Stimulated activated CD4-positive, alpha-beta T cell treated with anti-CD3 and anti-CD28 coated beads, Interleukin-12 subunit alpha, Interleukin-12 subunit beta, amount 100 ng/mL, for 48 hours (primary cell): ENCODE measurements at regions not wholly inside any gene's neighbourhood (a gene's known extent, or its start where the extent isn't known, plus 50 kb on each side); places are given as distances from the start of the nearest gene placed in this dataset.

ENCODE experiments used
- DNase-seq, 3 donors: peaks; one replicate each; pipeline ENCODE4 v3.0.0-alpha.2; 2020; ENCODE audit warnings: low read depth in 2 of 3, low spot score in 1 of 3

DNA sequence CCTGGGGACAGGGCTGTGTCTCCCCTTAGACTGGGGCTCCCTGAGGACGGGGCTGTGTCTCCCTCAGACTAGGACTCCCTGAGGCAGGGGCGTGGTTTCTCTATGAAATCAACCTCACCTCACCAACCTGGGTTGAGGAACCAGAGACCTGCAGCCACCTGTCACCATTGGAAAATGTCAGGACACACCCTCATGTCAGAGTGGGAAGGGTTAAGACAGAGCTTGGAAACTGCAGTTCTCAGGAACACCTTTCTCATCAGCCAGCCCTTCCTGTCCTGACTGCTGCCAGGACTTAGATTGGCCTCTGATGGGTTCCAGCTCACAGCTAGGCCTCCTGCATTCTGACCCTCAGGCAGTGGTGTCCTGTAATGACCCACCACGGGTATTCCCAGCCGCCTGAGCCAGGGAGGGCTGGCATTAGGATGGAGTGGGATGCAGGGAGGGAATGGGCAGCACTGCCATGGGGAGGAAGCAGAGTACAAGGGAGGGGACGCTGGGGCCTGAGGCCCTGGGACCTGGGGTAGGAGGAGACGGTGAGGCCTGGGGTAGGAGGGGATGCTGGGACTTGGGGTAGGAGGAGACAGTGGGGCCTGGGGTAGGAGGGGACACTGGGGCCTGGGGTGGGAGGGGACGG is 76.3 kb downstream of the MRPL14 start:
- no peak for DNase-seq

DNA sequence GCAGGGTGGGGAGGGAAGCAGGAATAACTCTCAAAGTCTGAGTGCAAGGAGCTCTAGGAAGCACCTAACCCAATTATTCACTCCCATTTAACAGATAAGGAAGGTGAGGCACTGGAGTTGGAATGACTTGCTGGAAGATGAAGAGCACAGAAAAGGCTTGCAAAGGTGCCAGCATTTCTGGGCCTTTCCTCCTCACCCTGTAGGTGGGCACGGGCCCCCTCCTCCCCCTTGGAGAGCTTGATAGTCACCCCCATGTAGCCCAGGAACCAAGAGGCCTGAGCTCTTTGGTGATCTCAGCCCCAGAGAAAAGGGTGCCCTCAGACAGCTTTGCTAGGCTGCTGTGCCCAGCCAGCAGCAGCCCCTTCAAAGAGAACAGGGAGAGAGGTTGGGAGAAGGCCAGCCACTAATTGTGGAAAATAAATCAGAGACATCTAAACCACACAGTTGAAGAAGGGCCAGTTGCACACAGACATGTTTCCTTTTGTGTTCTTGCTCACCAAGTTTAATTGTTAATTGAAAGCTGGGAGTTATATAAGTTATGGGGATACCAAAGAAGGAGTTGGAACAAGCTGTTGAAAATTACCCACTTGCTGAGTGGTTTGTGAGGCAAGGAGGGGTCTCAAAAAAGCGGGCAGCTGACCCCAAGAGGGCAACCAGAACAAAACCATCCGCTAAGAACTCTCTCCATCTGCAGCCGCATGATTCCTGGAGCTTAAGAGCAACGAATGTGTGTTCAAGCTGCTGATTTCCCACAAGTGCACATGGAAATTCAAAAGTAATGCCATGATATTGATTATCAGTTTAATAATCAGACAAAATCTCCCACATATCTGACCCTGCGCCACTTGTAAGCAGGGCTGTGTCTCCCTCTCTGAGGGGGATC is 77.0 kb downstream of the MRPL14 start:
- no peak for DNase-seq

DNA sequence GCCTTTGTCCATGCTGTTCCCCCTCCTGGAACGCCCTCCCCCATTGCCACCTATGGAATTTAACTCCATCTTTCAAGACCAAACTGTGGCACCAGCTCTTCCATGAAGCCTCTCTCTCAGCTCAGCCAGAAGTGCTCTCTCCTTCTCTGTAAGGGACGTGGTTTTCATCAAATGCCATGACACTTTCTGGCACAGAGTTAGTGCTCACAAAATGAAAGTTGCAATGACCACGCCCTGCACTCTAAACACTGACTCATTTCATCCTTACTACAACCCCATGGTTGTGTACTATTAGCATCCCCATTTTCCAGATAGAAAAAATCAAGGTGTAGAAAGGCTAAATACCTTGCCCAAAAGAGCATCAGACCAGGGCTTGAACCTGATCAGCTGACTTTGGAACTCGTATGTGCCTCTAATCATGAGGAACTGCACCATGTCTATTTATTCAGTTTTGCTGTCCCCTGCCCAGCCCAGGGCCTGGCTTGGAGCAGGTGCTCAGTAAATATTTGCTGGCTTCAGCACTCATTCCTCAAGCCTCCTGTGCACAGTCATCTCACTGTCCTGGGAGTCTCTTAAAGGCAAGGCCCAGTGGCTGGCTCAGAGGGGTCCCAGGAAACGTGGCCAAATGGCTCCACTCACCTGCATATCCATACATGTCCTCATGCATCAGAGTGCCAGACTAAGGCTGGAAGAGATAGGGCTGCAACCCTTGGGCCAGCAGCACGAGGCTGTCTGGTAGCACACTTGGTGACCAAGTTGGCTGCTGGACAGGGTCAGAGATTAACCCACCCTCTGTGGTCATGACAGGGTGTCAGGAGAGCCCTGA is 77.9 kb downstream of the MRPL14 start:
- DNase-seq: no peak

DNA sequence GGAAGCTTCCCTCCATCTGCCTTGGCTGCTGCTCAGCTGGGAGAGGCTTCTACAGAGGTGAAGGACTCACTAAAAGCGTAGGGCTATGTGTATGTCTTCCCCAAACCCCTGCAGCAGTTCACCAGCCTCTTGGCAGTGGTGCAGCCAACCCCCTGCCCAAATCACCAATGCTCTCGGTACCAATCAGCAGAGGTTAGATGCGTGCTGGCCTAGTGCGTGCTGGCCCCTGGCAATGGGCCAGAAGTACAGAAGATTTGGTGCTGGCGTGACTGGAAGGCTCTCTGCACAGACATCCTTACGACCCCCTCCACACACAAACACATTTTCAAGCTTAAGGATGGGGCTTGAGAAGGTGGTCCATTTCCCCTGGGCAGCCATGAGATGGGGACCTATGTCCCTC is 79.0 kb downstream of the MRPL14 start:
- DNase-seq: no peak

DNA sequence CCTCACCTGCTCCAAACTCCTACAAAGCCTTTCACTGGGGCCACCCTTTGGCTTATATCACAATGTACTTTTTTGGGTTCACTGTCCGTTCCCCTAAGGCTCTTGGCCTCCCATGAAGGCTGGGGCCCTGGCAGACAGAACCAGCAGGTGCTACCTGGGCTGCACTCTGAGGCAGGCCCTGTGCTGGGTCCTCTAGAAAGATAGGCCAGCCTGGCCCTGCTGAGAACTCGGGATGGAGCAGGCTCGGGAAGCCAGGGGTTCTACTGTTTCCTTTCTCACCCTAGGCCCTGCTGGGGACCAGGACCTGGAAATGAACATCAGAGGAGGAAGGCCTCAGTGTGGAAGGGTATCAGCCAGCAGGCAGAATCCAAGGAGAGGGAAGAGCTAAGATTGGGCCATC is 79.5 kb downstream of the MRPL14 start:
- no peak for DNase-seq

DNA sequence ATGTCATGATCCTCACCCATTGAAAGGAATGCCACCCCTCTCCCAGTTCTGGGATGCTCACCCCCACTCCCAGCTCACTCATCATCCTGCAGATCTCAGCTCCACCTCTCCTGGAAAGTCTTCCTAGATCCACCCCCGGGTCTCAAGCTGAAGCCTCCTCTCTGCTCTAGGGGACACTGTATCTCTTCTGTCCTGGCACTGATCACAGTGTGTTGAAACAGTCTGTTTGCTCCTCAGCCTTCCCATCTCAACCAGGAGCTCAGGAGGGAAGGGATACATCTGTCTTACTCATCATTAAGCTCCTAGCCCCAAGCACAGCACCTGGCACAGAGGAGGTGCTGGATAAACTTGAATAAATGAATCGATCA is 80.1 kb downstream of the MRPL14 start:
- no peak for DNase-seq

DNA sequence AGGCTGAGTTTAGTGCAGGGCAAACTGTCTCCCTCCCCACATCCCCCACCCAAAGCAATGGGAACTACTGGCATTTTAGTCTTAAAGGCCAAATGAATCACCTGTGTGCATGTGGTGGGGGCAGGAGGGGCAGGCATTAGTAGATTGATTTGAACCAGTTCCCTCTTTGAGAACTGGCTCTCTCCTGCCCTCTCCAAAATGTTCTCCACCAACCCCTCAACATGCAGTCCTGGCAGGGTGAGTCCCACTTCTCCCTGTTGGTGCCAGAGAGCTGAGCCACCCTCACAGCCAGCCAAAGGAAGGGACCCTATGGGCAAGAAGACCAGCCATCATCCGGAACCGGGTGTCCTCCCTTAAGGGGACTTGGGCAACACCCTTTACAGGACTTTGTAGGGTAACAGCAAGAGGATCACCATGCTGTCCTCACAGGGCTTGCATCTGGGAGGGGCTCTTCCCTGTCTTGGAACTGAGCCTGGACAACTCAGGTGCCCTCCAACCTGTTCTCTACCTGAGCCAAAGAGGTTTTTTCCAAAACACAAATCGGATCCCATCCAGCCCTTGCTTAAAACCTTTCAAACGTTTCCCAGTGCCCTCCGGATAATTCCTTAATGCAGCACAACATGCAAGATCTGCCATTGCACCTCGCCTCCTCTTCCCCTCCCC is 80.6 kb downstream of the MRPL14 start:
- no peak for DNase-seq

DNA sequence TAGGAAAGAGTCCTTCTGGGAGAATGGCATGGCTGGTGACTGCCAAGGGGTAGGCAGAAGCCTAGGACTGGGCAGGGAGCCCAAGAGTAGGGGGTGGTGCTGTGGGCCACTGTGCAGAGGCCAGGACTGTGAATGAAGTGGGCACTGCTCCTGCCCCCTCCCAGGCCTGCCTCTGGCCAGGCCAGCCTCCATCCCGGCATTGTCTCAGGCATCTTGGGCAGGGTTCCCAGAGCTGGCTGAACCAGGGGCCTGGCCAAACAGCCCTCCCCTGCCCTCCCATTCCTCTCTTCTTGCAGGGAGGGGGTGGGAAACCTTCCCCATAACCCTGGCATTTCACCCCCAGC is 81.6 kb downstream of the MRPL14 start:
- DNase-seq: no peak

DNA sequence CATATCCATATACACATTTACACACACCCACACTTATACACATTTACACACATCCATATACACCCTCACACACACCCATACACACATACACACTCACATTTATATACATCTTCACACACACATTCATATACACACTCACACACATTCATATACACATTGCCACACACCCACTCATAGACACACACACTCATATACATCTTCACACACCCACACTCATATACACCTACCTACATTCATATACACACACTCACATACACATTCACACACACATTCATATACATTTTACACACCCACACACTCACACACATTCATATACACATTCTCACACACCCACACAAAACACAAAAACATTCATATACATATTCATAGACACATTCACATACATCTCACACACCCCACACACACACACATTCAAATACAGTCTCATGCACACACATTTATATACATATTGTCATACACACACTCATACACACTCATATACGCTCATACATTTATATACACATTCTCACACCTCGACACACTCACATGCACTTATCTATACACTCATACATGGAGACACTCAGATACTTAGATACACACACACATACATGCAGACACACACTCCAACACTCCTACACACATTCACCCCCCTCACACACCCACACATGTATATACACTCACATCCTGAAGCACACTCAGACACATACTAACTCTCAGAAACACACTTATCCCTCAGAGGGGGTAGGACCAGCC is 82.1 kb downstream of the MRPL14 start:
- DNase-seq: no peak

DNA sequence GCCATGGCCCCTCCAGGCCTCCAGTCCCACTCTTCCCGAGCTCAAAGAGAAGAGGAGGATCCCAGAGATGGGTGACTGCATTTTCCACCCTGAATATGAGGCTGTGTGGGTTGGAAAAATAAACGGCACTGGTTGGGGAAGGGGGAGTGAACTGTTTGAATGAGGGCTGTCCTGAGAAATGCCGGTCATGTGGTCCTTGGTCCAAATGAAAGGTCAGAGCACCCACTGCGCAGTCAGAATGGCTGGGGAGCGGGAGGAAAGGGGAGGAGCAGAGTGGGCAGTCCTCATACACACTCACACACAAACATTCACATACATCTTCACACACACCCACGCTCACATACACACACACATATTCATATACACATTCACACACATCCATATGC is 83.1 kb downstream of the MRPL14 start:
- no peak for DNase-seq

DNA sequence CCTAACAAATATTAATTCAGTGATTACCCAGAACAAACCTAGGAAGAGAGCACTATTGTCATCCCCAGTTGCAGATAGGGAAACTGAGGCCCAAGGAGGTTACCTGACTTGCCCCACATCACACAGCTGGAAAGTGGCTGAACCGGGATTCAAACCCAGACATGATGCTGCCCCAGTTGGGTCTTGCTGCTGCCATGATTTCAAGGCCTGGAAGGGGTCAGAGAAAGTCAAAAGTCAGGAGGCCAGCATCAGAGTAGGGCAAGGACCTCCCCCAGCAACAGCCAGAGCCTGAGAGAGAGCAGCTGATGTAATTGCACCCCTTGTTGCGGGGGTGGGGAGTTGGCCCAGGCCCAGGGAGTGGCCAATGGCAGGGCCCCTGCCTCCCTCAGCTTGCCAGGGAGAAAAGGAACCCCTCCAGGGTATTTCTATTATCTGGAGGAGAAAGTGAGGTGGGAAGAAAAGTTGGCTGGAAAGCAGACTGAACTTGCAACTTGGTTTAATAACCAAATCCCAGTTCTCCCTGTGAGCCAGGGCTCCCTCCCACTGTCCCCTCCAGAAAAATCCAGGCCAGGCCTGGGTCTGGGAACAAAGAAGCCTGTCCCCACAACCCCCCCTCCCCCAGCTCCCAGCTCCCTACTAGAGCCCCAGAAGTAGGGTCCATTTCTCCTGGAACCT is 83.6 kb downstream of the MRPL14 start:
- DNase-seq: no peak

DNA sequence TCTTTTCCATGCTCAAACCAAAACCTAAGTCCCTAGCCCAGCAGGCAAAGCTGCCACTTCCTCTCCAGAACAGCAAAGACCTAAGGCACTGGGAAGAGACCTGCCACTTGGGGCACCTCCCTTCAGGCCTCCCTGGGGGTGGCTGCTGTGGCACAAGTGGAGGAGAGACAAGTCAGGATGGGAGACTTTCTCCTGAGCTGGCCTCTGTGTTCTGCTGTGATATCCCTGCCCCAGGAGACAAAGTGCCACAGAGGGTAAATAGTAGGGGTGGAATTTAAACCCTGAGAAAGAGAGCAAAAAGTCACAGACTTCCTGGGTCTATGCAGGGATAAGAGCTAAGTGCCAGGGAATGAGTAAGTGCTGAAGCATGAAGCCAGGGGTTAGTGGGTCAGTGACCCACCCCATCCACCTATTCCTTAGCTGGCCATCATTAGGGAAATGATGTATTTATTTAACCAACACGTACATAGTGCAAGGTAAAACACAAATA is 84.2 kb downstream of the MRPL14 start:
- no peak for DNase-seq

DNA sequence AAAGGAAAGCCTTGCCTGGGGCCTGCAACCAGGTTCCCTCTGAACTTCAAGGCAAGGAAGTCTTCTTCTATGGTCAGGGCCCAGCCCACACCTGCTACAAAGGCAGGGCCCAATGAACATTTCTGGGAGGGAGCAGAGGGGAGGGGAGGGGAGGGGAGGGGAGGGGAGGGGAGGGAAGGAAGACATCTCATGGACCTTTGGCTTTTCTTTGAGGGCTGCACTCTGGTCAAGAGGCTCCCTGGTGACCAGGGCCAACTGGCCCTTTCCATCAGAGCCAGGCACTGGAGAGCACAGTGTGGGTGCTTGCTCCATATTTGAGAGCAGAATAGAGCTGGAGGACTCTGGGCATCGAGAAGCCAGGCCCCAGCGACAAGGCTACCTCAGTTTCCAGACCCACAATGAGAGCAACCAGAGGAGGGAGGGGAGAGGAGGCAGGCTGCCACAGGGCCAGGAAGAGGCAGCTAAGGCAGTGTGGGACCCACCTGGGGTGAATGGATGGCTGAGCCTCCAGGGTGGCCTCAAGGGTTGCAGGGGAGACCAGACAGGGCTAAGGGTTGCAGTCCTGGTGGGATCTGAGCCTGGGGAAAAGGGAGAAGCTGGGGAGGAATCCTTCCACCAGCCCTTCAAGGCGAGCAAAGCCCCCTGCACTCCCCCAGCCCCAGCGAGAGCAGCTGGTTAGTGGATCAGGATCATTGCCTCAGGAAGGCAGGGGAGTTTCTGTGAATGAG is 84.8 kb downstream of the MRPL14 start:
- no peak for DNase-seq

DNA sequence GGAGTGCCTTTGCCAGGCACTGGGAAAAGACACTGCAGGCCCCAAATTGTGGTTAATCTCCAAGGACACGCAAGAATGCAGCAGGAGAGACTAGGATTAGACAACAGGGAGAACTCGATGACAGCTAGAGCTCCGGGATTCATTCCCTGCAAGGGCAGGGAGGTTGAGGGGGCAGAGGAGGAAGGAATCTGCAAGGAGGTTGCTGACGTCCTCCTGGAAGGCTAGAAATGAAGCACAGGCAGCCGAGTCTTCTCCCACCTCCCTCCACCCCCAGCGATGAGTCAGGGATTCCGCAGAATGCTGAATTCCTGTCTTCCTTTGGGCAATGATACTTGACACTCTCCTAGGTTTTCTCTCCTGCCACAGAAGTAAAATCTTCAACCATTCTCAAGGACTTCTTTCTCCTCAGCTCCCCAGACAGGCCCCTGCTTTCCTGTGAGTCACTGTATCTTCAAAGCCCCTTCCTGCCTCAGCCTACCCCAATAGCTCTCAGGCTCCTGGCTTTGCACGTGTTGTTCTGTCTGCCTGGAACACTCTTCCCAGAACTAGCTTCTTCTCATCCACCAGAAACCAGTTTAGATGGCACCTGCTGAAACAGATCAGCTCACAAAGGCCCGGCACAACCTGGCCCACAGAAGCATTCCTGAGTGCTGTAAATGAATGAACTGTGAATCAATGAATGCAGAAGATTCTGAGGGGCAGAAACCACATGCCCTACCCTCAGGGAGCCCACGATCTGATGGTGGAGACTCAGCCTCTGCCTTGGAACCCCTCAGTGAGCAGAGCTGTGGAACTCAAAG is 85.6 kb downstream of the MRPL14 start:
- DNase-seq: no peak

DNA sequence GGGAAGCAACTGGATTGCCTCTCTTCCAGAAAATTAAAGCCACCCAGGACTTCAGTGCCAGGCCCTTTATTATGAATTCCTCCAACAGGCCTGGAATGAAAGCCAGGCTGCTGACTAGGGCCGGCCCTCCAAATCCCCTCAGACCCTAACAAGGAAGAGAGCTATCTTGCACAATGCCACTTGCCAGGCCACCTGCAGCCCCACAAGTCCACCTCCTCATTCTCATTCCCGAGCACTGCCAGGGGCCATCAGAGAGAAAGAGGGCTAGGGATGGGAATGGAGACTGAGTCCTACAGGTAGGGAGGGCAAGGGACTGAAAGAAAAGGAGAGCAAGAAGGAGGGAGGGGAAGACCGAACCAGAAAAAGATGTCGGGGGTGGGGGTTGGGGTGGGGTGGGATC is 86.5 kb downstream of the MRPL14 start:
- no peak for DNase-seq

DNA sequence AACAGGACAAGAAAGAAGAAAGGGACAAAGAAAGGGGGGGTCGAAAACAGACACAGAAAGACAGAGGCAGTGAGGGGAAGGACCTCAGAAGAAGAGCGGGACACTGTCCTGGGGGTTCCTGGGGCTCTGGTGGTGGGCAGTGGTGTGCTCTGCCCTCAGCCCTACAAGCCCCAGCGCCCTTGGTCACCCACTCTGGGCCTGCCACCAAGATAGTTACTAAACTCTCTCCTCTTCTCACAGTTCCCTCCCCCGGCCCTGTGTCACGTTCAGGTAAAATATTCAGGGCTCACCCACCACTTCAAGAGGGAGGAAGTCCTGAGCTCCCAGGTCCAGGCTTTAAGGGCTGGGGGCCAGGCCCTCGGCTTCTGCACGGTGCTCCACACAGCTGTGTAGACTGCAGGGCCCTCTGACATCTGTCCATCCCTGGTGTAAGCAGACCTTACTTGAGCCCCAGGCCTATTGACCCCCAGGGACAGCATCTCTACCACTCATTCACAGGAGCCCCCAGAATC is 87.4 kb downstream of the MRPL14 start:
- DNase-seq: no peak

DNA sequence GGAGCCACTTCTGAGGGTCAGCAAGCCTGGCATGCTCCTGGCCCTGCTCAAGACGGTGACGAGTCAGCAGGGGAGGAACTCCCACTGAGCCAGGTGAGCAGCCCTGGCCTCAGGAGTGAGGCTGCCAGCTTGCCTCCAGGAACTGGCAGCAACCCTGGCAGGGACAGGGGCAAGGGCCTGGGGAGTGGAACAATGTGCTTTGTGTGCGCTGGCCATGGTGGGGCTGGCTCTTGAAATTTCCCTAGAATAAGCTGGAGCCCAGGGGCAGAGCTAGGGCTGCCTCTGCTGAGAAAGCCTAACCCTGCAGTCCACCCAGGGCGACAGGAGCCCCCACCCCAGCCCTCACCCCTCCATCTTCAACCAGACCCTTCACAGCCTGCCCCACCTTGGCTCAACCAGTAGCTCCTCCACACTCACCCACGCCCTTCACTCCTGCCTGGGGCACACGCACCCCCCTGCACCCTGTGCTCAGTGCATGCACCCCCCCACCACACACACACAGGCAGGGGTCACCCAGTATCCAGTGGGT is 88.0 kb downstream of the MRPL14 start:
- no peak for DNase-seq

DNA sequence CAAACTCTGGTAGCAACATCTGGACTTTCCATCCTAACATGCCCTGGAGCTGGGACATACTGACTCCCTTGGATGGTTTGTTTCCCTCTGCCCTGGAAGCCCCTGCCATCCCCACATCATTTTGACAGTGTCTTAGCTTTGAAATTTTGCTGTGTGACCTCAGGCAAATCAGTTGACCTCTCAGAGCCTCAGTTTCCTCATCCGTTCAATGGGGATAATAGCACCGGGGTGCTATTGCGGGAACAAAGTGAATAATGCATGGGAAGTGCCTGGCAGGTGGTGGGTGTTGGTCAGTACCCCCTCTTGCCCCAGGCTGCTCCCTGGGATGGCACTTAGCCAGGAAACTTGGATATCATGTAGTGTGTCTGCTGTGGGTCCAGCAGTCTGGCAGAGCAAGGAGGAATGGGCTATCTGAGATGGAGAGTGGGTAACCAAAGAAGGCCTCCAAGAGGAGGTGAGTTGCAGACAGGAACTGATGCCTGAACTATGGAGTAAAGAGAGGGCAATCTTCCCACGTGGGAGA is 88.6 kb downstream of the MRPL14 start:
- no peak for DNase-seq
